Stimulated activated CD4-positive, alpha-beta T cell treated with anti-CD3 and anti-CD28 coated beads, Interleukin-15, amount 100 ng/mL, for 24 hours (primary cell): ENCODE measurements at regions not wholly inside any gene's neighbourhood (a gene's known extent, or its start where the extent isn't known, plus 50 kb on each side); places are given as distances from the start of the nearest gene placed in this dataset.

ENCODE experiments used
- DNase-seq: peaks from one replicate; pipeline ENCODE4 v3.0.0-alpha.2; 2020

DNA sequence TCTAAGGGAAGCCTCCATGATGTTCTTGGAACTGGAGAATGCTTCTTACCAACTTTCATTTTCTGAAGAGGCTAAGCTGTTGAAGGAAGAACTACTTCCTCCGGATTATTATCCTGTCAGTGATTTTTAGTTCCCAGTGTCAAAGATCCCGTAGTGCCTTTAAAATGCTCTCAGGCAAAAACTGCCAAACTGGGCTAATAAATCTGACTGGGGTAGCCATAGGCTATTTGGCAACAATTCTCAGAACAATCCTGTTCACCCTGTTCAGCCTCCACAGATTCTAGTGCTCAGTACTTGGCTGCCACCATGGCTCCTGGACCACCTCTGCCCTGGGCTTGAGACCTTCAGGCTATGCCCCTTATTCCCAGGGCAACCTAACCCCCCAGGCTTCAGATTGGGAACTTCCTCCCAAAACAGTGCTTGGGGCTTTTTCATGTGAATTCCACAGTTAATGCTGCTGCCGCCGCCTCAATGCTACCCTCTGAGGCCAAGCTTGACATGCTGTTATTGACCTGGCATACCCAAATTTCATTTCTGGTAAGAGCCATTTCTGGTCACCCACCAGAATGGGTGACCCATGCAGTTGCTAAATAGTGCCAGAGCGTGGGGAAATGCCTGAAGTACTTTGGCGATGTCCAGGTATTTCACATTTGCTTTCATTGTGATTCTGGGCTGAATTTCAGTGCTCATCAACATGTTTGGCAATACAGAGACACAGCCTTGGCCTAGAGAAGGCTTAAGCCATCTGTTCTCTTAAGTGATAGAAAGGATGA, 110.0 kb upstream of the ARHGAP5 start:
- no peak for DNase-seq

DNA sequence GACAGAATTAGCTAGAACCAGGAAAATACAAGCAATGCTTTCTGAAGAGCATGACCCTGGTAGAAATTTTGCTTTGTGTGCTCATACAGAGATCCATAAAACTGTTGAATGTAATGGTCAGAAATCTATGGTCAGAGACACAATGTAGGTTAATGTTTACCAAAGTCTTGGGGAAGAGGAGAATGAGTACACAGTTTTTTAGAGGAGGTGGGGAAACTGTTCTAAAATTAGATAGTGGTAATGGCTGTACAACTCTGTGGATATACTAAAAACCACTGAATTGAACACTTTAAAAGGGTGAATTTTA, 109.5 kb upstream of the ARHGAP5 start:
- no peak for DNase-seq

DNA sequence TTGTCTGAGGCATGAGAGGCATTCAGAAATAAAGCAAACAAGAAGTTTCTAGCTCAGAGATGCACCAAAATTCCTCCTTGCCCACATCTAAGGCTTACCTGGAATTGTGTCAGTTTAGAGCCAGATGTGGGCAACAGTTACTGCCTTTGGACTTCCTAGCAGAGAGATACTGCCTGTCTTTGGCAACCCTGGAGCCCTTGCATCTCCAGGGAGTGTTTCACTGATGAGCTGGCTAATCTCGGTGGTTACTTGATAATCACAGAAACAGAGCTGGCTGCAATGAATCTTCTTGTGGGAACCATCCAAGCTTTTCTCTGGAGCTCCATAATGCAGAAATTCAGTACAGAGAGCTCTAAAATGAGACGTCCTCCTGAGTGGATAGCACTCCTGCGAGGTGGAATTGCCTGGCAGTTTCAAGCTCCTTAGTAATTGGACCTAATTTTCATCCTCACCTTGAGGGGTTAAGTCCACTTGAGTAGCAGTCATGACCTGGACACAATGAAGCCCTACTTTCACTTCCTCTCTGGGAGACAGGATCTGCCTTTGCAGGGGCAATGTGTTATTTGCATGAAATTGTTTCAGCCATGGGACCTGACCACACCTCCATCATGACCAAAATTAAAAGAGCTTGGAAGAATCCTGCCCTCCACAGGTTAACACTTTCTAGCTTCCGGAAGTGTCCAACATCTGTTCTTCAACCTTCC, 108.8 kb upstream of the ARHGAP5 start:
- no peak for DNase-seq

DNA sequence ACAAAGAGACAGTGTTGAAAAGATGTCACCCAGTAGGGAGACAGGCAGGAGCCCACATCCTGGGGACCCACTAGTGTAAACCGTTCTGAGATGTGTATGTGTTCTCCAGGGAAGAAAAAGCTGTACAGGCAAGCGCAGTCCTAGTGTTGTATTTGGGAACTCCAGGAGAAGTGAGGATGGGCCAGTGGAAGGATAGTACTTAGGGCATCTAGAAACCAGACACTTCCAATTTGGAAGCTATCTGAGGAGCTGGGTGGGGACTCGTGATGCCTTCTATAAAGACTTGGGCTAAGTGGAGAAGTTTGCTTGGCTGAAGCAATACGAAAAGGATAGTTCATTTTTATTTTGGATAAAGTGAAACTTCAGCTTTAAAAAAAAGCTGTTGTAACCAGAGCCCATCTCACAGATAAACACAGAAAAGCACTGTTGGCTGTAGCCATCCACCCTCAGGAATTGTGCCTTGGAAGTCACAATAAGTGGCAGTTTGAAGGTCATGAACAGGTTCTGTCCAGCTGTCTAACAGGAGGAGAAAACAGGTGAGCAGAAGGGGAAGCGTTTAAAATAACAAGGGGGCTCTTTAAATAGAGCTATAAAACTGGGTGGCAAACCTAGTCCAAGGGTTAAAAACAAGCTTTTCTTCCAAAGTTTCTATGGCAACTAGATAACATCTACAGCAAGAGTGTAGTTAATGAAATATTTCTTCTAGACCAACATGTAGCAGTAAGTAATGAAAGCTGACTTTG, 108.0 kb upstream of the ARHGAP5 start:
- DNase-seq, result no peak

DNA sequence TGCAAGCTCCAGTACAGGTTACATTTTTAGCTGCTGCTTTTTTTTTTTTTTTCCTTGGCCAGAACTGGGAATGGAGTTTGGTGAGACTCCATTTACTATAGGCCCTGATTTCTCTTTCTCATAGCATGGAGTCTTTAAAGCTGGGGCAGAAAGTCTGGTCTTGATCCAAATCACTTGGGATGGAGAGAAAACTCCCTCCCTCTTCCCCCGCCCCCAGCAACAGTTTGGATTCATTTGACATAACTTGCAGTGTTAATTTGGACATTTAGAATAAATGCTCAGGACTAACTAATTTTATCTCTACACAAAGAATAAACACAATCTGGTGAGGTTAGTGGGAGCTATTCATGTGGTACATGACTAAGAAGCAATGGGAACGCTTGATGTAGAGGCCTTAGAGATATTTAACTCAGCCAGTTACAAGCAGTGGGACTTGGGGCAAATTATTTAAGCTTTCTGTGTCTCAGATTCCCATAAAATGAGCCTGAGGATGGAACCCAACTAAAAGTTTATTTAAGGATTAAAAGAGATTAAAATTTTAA, 107.3 kb upstream of the ARHGAP5 start:
- DNase-seq, result no peak

DNA sequence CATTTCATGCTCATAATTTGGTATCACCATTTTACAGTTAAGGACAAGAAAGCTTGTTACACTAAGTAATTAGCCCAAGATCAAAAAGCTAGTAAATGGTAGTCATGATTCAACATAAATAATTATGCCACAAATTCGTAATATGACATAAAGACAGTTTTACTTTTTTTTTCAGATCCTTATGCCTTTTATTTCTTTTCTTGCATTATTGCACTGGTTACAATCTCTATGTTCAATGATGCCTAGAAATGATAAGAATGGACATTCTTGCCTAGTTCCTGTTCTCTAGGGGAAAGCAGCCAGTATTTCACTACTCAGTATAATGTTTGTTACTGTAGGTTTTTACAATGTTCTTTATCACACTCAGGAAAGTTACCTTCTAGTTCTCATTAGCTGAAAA, 106.4 kb upstream of the ARHGAP5 start:
- DNase-seq, result no peak

DNA sequence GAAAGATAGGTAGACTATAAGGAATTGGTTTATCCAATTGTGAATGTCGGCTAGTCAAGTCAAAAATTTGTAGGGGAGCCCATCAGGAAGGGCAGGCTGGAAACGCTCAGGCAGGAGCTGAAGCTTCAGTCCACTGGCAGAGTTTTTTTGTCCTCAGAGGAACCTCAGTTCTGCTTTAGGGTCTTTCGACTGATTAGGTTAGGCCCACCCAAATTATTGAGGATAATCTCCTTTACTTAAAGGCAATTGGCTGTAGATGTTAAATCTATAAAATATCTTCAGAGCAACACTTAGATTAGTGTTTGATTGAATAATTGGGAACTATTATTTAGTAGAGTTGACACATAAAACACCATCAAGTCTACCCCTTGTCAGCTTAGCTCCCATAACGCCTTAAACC, 105.5 kb upstream of the ARHGAP5 start:
- no peak for DNase-seq

DNA sequence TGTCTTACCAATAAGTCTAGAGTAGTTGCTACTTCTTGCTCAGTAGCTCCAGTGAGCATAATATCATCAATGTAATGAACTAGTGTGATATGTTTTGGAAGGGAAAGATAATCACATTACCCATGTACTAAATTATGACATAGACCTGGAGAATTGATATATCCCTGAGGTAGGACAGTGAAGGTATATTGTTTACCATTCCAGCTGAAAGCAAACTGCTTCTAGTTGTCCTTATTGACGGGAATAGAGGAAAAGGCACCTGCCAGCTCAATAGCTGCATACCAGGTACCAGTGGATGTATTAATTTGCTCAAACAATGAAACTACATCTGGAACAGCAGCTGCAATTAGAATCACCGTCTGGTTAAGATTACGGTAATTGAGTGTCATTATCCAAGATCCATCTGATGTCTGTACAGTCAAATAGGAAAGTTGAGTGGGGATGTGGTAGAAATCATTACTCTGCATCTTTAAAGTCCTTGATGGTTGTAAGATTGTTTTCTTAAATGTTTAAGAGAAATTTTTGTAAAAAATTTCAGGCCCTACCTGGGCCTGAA, 100.0 kb upstream of the ARHGAP5 start:
- no peak for DNase-seq

DNA sequence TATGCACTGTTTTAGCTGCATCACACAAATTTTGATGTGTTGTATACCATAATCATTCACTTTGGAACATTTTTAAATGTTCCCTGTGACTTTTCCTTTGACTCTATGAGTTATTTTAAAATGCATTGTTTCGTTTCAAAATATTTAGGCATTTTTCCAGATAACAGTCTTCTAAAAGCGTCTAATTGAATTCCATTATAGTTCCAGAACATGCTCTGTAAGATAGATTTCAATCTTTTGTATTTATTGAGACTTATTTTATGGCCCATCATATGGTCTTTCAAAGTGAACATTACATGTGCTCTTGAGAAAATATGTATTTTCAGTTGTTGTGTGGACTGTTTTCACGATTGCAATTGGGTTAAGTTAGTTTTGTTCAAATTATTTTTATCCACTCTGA, 98.7 kb upstream of the ARHGAP5 start:
- no peak for DNase-seq

DNA sequence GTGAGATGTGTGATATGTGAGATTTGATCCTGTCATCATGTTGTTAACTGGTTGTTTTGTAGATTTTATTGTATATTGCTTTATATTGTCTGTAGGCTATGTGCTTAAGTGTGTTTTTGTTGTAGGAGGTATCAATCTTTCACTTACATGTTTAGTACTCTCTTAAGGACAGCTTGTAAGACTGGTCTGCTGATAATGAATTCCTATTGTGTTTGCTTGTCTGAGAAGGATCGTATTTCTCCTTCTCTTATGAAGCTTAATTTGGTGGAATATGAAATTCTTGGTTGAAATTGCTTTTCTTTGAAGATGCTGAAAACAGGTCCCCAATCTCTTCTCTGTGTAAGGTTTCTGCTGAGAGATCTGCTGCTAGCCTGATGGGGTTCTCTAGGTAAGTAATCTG, 94.5 kb upstream of the ARHGAP5 start:
- no peak for DNase-seq

DNA sequence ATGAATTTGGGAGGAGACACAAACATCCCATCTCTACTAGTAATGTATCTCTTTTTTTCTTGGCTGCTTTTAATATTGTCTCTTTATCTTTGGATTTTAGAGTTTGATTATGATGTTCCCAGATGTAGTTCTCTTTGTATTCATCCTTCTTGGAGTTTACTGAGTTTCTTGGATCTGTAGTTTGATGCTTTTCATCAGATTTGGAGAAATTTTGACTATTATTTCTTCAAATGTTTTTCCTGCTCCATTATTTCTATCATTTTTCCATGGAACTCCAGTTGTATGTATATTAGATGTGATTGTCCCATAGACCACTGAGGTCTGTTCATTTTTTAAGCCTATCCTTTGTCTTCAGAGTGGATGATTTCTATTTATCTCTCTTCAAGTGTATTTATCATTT, 90.7 kb upstream of the ARHGAP5 start:
- DNase-seq, result no peak

DNA sequence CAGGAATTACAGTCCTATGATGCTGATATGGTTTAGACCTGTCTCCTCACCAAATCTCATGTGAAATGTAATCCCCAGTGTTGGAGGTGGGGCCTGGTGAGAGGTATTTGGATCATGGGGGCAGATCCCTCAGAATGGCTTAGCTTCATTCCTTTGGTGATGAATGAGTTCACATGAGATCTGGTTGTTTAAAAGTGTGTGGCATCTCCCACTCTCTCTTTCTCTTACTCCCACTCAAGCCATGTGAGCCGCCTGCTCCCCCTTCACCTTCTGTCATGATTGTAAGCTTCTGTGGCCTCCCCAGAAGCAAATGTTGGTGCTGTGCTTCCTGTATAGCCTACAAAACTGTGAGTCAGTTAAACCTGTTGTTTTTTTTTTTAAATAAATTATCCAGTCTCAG, 89.4 kb upstream of the ARHGAP5 start:
- no peak for DNase-seq

DNA sequence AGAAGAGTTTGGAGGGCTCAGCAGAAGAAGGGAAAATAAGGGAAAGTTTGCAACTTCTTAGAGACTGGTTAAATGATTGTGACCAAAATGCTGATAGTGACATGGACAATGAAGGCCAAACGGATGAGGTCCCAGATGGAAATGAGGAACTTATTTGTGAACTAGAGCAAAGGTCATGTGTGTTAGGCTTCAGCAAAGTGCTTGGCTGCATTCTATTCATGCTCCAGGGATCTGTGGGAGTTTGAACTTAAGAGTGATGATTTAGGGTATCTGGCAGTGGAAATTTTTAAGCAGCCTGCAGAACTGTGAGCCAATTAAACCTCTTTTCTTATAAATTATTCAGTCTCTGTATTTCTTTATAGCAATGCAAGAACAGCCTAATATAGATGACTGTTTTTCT, 88.9 kb upstream of the ARHGAP5 start:
- no peak for DNase-seq

DNA sequence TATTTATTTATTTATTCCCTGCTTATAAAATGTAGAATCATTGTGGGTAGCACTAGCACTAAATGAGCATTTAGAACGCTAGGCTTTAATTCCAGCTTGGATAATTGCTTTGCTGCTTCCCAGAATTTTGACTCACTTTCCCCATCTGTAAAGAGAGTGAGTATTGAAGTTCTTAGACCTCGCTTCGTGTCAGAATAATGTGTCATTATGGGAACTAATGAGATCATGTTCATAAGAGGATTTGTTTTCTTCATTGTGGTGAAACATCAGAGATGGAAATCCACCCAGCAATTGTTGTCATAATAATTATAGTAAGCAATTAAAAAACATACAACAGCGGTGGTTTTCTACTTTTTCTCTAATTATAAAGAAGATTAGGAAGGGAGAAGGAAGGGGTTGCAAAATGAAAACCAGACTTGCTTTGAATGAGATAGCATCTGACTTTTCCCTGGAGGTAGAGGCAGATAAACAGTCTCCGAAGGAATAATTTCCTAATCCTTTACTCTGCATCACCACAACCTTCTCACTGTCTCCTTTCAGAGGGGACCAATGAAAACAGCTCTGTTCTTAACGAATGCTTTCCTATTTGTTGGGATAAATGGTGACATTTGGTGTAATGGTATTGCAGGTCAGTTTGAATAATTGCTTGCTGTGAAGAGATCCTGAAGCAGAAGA, 86.8 kb upstream of the ARHGAP5 start:
- no peak for DNase-seq

DNA sequence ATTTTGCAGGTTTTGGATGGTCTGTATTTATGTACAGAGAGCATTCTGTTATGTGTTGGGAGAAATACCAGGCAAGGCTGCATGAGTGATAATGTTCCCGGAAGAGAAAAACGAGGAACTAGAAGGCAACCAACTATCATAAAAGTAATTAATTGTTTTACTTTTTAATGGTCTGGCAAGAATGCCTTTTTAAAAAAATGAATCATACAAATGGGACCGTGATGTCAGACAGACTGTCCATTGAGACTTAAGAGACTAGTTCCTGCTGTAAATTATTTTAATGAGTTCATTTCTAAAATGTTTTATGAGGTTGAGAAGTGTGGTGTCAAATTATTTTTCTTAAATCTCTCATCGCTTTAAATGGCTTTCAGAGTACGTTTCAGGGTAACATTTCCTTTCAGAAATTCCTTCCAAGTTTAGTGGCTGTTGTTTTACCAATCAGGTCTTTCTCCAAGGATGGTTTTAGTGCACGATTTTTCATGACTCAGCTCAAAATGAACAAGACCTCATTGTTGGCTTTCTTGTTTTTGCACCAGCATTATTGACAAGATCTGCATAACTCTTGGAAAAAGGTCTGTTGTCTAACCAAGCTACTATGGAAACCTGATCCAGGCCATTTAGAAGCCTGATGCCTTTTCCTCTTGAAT, 86.1 kb upstream of the ARHGAP5 start:
- no peak for DNase-seq

DNA sequence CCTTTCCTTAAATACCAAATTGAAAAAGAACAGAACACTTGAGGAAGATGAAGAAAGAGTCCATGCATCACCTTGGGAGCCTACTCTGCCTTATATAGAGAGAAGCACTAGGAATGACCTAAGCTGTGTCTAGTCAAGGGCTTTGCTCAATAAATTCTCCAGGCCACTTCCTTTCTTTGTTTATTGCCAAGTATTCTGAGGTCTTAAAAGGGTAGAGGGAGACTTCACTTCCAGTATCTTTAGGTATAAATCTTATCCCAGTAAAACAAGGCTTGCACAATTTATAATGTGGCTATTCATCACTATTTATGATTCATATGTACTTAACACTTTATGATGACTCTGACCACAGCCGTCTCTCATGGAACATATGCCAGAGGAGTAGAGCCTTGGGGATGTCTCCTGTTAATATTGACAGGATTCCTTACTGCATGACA, 85.1 kb upstream of the ARHGAP5 start:
- no peak for DNase-seq

DNA sequence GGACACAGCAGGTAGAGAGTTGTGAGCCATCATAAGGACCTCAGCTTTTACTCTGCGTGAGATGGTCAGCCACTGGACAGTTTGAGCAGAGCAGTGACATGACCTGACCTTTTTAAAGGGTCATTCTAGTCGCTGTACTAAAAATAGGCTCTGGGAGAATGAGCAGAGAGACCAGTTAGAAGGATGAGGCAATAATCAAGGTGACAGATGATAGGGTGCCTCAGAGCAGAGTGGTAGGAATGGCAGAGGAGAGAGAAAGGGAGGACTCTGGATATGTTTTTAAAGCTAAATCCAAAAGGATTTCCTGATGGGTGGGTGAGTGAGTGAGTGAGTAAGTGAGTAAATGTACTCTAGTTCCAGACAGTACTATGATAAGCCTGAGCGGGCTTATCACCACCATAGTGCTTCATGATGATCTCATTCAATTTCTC, 83.6 kb upstream of the ARHGAP5 start:
- DNase-seq, result no peak

DNA sequence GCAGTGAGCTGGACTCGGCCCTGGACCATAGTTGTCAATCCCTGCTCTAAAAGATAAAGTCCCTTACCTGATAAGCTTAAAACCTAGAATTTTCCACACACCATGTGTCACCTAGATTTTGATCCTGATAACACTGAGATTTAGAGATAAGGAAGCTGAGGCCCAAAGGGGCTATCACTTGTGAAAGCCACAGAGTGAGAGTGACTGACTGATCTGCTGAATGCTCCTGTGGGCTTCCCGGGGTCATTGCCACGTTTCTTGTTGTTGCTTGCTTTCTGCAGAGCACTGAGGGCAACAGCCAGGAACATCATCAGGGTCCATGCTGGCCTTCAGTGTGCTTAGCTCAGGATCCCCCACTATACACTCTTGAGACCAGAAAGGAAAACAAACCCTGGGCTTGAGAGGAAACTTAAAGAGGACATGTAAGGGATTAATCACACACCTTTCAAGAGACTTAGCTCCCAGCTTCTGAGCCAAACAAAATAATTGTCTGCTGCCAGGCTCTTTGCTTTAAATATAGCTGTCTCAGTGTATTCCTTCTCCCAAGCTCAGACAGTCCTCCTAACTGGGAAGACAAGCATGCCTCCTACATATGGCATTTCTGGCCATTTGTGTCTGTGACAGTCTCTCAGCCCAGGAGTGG, 82.6 kb upstream of the ARHGAP5 start:
- DNase-seq, result no peak

DNA sequence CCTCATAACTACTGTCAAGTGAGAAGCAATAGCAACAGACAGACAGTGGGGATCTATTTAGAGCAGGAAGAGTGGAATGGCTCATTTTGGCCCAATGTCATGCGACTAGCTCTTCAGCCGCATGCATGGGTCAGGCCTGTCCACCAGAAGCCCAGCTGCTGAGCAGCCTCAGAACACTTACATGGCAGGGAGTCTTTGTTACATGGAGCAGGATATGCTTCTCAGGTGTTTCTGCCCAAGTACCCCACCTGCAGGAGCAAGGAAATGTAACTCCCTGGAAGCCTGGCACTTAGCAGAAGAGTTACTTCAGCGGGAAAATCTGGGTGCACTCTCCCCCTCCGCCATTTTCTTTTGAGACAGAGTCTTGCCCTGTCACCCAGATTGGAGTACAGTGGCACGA, 73.5 kb upstream of the ARHGAP5 start:
- DNase-seq, result no peak

DNA sequence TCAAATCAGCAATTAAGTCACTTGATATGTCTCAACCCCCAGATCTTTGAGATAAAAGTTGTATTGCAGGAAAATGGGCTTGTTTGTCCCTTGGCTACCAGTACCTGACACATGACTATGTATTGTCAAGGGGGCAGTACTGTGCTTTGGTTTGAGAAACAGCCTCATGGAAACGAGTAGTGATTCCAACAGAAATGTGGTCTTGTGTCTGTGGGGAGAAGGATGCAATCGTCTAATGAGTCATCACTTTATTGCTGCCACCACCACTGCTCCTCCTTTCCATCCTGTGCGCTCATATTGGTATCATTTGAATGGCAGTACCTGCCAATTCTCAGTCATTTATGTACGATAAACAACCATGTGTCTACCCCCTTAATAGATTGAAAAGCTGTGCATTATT, 72.8 kb upstream of the ARHGAP5 start:
- DNase-seq, result no peak

DNA sequence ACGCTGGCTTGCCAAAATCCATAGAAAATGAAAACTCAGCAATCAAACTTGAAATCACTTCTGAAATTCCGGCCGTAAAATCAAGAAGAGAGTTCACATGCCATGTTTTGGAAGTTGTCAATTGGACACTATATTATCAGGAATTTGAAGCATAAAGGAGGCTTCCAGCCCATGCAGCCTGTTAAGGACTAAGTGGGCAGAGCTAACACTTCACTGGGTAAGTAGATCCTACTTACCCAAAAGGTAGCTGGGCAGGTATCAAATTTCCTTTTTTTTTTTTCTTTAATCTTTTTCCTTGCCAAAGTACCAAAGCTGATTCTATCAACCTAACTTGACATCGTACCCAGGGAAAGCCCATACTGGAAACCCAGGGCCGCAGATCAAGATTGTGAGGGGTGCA, 71.5 kb upstream of the ARHGAP5 start:
- no peak for DNase-seq
